ENCODE measurements at regions not wholly inside any gene's neighbourhood (a gene's known extent, or its start where the extent isn't known, plus 50 kb on each side); places are given as distances from the start of the nearest gene placed in this dataset.
A peak's percentile ranks its signal among the peaks of the same experiment; 100 is the strongest.
"Not testable (repeated sequence)": the region's sequence is repeated elsewhere in the genome, so short reads cannot be mapped to it uniquely, and the experiment has no call there.

DNA sequence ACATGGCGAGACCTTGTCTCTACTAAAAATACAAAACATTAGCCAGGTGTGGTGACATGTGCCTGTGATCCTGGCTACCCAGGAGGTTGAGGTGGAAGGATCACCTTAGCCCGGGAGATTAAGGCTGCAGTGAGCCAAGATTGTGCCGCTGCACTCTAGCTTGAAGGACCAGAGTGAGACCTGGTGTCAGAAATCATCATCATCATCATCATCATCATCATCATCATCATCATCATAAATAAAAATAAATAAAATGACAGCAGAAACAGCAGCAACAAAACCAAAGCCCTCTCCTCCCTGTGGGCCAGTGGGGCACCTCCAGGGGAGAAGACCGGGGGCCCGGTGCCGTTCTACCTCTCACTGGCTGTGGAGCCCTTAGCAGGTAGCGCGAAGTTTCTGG is 281.9 kb upstream of the CRY1 start:
- DNase-seq: no peak

GRCh38 chr12:107377596-107378385 is 284.4 kb upstream of the CRY1 start:
- no peak for DNase-seq

- DNase-seq: no peak
Measured at GRCh38 chr12:107378609-107379008, 285.3 kb upstream of the CRY1 start.

DNA sequence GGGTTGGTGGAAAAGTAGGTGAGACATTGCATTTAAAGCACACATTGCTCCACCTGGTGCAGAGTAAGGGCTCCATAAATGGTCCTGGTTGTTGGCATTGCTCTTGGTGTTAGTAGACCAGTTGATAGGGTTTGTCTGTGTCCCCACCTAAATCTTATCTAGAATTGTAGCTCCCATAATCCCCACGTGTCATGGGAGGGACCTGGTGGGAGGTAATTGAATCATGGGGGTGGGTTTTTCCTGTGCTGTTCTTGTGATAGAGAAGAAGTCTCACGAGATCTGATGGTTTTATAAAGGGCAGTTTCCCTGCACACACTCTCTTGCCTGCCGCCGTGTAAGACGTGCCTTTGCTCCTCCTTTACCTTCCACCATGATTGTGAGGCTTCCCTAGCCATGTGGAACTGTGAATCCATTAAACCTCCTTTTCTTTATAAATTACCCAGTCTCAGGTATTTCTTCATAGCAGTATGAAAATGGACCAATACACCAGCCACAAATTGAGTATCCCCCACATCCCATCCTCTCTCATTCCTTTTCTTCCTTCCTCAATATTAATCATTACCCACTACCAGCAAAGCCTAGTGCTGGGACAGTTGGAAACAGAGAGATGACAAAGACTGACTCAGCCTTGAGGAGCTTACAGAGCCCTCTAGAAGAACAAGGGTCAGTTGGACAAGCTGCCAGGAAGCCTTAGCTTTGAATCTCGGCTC is 285.9 kb upstream of the CRY1 start:
- not testable (repeated sequence) for DNase-seq

DNA sequence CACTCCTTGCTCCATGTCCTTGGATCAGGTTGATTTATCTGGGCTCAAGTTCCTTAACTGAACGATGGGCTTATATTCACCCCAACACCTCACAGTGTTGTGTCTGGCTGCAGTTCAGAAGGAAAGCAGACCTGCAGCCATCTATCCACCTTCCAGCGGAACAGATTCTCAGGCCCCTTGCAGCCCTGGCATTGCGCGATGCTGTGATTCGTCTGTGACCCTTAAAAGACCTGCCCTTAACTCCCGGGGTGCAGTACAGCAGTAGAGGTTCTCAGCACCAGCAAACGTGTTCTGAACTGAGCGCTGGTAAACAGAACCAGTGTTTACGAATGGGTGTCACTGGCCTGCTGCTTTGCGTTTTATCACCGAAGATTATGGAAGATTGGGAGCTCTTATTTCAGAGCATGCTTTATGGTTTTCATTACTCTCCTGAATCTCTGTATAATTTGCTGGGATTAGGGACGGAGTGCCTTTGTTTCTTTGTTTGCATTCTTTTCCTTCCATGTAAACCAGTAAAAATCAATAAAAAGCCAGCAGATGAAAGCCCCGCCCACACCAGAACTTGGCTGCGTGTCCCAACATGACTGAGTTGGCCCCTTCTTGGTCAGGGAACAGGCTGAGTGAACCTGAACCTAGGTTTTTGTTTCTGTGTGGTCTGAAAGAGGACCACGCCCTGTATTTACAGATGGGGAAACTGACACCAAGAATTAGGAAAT is 286.7 kb upstream of the CRY1 start:
- DNase-seq: no peak

- no peak for DNase-seq
Measured at GRCh38 chr12:107384645-107385044, 291.3 kb upstream of the CRY1 start.

DNA sequence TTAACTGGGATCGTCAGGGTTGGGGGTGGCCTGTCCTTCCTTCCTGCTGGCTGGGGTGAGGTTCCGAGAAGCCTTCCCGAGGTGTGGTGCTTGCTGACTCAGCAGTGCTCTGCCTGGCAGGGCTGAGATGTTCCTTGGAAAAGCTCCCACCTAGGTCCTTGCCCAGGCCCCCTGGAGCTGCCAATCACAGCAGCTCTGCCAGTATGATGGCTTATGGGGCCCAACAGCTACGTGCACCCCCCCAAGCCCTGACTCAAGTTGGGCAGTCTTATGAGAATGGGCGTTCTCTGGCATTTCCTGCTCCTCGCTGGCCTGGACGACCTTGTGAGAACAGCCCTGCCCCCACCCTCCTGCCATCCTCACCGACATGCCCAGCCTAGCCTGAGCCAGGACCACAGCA is 292.2 kb upstream of the CRY1 start:
- no peak for DNase-seq

GRCh38 chr12:107386569-107386968 is 293.2 kb upstream of the CRY1 start:
- DNase-seq: no peak

GRCh38 chr12:107388263-107388662 is 294.9 kb upstream of the CRY1 start:
- DNase-seq: no peak

- DNase-seq: peak in 1 of 5 donors; percentile 16
Measured at GRCh38 chr12:107390414-107390813, 295.2 kb upstream of the PWP1 start.

- no peak for DNase-seq
Measured at GRCh38 chr12:107393043-107393717, 292.4 kb upstream of the PWP1 start.

DNA sequence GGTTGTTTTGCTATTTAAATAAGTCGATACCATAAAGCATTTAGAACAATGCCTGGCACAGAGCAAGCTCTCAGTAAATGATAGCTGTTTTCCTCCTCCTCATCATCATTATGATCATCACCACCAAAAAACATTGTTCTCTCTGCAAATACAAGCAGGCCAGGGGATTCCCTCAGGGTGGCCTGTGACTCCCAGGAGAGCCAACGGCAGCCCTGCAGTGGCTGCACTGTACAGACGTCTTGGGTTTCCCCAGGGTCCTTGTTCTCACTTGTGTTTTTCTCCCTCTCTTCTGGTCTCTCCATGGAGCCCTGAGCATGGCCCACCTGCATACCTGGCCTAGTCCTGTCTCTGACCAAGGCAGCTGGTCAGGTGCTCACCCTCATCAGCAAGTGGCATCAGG is 290.9 kb upstream of the PWP1 start:
- no peak for DNase-seq

- DNase-seq: no peak
Measured at GRCh38 chr12:107395817-107396216, 289.8 kb upstream of the PWP1 start.

GRCh38 chr12:107396991-107397390 is 288.6 kb upstream of the PWP1 start:
- no peak for DNase-seq

GRCh38 chr12:107397890-107398500 is 287.6 kb upstream of the PWP1 start:
- no peak for DNase-seq

DNA sequence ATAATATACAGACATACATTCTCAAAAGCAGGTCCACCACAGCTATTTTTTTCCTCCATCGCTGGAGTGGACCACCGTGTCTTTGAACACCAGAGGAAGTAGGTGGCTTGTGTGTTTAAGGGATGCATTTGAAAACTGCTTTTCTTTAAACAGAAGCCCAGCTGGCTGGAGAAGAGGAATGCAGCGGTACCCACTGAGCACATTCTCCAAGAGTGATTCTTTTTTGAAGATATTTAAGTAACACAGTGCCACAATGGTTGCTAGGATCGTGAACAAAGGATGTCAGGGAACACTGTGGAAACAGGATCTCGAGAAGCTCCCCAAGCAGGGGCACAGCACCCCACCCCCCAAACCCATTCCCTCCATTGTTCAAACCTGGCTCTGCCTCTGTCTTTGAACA is 286.6 kb upstream of the PWP1 start:
- DNase-seq: no peak

GRCh38 chr12:107400686-107401447 is 284.7 kb upstream of the PWP1 start:
- DNase-seq: no peak

DNA sequence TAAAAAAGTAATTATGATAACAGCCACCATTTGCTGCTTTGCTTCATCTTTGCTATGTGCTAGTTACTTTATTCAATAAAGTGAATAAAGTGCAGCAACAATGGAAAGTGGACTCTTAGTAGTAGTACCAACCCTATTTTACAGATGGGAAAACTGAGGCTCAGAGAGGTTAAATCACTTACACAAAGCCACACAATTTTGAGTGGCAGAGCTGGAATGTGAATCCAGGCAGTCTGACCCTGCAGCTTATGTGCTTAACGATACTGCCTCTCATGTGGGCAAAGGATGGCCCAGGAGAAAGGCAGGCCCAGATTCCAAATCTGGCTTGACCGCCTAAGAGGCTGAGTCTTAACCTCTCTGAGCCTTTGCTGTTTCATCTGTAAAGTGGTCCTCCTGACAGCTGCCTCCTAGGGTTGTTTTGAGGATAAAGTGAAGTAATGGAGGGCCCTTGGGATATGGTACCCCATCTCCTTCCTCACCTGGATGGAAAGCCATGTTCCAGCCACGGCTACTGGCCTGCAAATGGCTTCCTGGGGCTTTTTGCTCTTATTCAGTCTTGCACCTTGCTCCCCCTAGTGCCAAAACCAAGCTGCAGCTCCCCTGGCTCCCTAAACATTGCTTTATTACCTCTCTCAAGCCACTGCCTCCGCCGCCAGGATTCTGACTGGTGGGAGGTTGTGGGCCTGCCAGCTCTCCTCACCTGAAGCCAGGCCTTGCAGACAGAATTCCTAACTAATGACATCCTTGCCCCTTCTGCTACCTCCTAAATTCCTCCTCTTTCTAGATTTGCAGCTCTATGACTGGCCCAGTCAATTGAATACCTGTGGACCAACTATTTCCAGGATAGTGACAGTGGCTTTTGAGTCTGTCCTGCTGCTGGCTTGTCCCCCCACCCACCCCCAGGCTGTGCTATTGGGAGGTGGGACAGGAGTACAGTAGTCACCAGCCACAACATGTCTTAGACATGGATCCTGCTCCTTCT is 283.3 kb upstream of the PWP1 start:
- DNase-seq: peak; percentile 21 to 71 (median 32)

- DNase-seq: peak in 1 of 5 donors; percentile 53
Measured at GRCh38 chr12:107404981-107405380, 280.6 kb upstream of the PWP1 start.

DNA sequence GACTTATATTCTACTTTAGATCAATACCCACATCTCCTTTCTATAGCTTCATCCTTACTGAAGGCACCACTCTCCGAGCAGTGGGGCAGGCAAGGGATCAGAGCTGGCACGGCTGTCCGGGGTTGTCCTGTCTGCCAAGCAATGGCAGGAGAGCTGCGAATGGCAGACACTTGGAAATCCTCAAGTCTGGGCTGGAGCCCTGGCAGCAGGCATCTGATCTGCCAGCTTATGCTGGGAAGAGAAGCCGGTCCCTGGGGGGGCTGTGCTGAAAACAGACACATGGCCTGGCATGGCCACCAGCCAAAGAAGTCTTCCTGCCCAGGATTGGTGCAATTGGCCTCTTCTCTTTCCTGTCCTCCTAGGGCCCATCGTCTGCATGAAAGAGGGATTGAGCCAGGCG is 280.2 kb upstream of the PWP1 start:
- DNase-seq: no peak

DNA sequence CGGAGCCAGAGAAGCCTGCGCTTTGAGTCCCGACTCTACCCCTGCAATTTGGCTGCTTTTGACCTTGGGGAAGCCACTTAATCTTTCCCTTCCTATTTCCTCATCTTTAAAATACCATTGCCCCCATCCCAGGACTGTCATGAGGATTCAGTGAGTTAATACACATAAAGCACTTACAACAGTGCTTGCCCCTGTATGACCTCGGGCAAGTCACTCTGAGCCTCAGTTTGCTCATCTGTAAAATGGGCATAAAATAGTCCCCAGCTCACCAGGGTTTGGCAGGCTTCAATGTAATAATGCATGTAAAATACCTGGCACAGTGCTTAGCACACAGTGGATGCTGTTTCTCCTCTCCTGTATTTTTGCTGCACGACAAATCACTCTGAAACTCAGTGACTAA is 278.7 kb upstream of the PWP1 start:
- no peak for DNase-seq

All from T-helper 1 cell (primary cell).